Stimulated activated naive CD8-positive, alpha-beta T cell treated with anti-CD3 and anti-CD28 coated beads, Interleukin-15, amount 100 ng/mL, for 72 hours (primary cell): ENCODE measurements at regions not wholly inside any gene's neighbourhood (a gene's known extent, or its start where the extent isn't known, plus 50 kb on each side); places are given as distances from the start of the nearest gene placed in this dataset.

ENCODE experiments used
- ATAC-seq: fragments of 150-1000 bp; cut with Tn5 transposase; 2 replicates; pipeline ENCODE4 v1.10.0; 2021; ENCODE audit warnings: mild to moderate bottlenecking, moderate library complexity
- DNase-seq, 2 donors: peaks; one replicate each; pipeline ENCODE4 v3.0.0; 2021 to 2022
- H3K27ac Mint-ChIP-seq, 2 donors: one replicate each; pipeline ENCODE4 v1.8.0; 2022; ENCODE audit warnings: mild to moderate bottlenecking in 2 of 2, mixed read lengths in 2 of 2, moderate library complexity in 2 of 2
- H3K27me3 Mint-ChIP-seq: one replicate; pipeline ENCODE4 v1.8.0; 2022; ENCODE audit warnings: mixed read lengths
- H3K4me1 Mint-ChIP-seq: one replicate; pipeline ENCODE4 v1.8.0; 2022; ENCODE audit warnings: mild to moderate bottlenecking, mixed read lengths
- H3K4me3 Mint-ChIP-seq, 2 donors: one replicate each; pipeline ENCODE4 v1.8.0; 2022; ENCODE audit warnings: mild to moderate bottlenecking in 2 of 2, mixed read lengths in 2 of 2, moderate library complexity in 1 of 2
- H3K9me3 Mint-ChIP-seq, 2 donors: one replicate each; pipeline ENCODE4 v1.8.0; 2022; ENCODE audit warnings: mixed read lengths in 2 of 2

GRCh38 chr2:60297296-60298005 lies 256.0 kb downstream of the BCL11A start:
- no peaks in the 10 kb centered on the region for H3K9me3 Mint-ChIP-seq
- ATAC-seq (peak; percentile 37), DNase-seq (no peak)
- H3K4me1 Mint-ChIP-seq: no peaks in the 10 kb centered on the region
- peak overlapping the region in 1 of 2 donors; percentile 5 for H3K27ac Mint-ChIP-seq
- H3K27me3 Mint-ChIP-seq: no peaks in the 10 kb centered on the region
- H3K4me3 Mint-ChIP-seq: no peak overlapping the region

- ATAC-seq (peak; percentile 20), DNase-seq (no peak)
- H3K27me3 Mint-ChIP-seq: no peaks in the 10 kb centered on the region
- no peaks in the 10 kb centered on the region for H3K4me1 Mint-ChIP-seq
- no peaks in the 10 kb centered on the region for H3K9me3 Mint-ChIP-seq
- no peak overlapping the region for H3K4me3 Mint-ChIP-seq
- no peak overlapping the region for H3K27ac Mint-ChIP-seq
These were observed 257.1 kb downstream of the BCL11A start for GRCh38 chr2:60296219-60296955.

- no peak overlapping the region for H3K4me3 Mint-ChIP-seq
- H3K27ac Mint-ChIP-seq: no peak overlapping the region
- ATAC-seq: no peak
- no peak for DNase-seq
- no peaks in the 10 kb centered on the region for H3K9me3 Mint-ChIP-seq
- no peaks in the 10 kb centered on the region for H3K27me3 Mint-ChIP-seq
- H3K4me1 Mint-ChIP-seq: no peaks in the 10 kb centered on the region
These were observed 257.9 kb downstream of the BCL11A start for GRCh38 chr2:60295636-60295962.

DNA sequence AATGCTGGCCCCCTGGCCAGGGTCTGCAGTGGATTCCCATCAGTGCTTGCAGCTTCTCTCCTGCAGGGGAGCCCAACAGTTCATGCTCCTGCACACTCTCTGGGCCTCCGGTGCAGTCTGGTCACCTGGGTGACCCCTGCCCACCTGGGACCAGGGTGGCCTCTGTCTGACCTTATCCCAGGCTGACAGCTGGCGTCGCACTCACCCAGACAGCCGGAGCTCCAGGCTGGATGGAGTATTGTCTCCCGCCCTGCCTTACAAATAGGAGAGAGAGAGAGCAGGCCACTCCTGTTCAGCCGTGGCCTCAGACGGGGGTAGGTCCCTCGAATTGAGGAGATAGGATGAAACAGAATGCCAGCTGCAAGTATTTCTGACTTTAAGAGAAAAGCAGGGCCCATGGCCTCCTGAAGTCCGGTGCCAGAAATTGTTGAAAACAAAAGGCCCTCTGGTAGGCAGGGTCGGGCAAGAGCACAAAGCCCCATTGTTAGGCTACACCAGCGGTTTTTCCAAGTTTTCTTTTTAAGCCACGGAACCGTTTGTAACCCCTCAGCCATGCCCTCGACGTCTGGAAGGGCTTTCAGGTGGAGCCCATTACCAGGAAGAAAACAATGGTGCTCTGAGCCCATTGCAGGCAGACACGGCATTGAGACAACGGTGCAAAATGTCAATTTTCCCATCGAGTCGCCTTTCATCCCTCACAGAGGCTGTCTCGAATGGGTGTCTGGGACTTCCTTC lies 258.4 kb downstream of the BCL11A start:
- DNase-seq: no peak
- ATAC-seq: peak; percentile 46

DNA sequence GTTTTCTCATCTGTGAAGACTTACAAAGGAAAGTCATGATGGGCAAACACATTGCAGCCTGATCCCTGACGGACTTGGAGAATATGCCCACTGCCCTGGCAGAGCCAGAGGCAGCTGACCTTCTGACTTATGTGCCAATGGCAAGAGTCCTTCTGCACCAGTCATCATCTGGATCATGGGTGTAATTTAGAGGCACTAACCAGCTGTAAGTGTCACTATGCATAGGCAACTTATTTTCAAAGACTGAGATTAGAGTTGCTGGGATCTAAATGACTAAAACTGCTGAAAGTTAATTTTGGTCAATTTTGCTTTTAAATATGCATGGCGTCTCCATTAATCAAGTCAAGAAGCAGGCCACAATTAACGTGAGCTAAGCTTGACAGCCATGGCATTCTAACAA lies 261.2 kb downstream of the BCL11A start:
- DNase-seq (no peak), ATAC-seq (no peak)
- H3K9me3 Mint-ChIP-seq: no peaks in the 10 kb centered on the region
- H3K27ac Mint-ChIP-seq: peak overlapping the region in 1 of 2 donors; percentile 38
- H3K27me3 Mint-ChIP-seq: no peaks in the 10 kb centered on the region
- no peaks in the 10 kb centered on the region for H3K4me1 Mint-ChIP-seq
- H3K4me3 Mint-ChIP-seq: no peak overlapping the region

More for the DNA sequence above, 258.4 kb downstream of the BCL11A start:
- H3K4me3 Mint-ChIP-seq: no peak overlapping the region
- no peaks in the 10 kb centered on the region for H3K27me3 Mint-ChIP-seq
- H3K27ac Mint-ChIP-seq: no peak overlapping the region
- H3K9me3 Mint-ChIP-seq: no peaks in the 10 kb centered on the region
- no peaks in the 10 kb centered on the region for H3K4me1 Mint-ChIP-seq

- Mint-ChIP-seq H3K9me3 (no peaks in the 10 kb centered on the region), H3K4me3 (no peak overlapping the region), H3K27me3 (no peaks in the 10 kb centered on the region), H3K27ac (no peak overlapping the region), H3K4me1 (no peaks in the 10 kb centered on the region)
- DNase-seq (no peak), ATAC-seq (no peak)
These were observed 262.9 kb downstream of the BCL11A start for GRCh38 chr2:60290509-60290908.

DNA sequence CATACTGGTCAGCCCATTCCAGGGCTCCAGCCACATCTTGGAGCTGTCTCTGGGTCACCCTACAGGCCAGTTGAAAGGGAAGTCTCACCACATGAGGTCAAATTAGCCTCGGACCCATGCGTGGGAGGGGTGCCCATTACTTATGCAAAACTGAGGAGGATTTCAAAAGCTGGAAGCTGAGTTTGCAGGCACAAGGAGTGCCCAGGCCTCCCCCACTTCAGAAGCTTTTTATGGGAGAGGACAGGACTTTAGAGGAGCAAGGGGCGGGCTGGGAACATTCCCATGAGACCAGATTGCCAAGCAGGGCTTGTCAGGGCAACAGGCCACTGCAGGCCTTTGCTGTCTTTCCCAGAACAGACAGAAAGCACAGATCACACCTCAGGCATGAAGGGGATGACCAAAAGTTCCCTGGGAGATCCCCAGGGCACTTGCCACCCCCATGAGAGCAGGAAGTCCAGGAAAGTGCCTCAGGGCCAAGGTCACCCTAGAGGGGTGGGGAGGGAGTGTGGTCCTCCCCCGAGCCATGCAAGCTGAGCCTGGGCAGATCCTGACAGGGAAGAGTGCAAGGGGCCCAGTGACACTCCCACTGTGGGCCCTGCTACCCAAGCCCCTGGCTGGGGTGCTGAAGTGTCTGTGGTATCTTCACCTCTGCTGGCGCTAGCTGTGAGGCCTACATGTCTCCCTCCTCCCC lies 267.7 kb downstream of the BCL11A start:
- H3K9me3 Mint-ChIP-seq: no peaks in the 10 kb centered on the region
- H3K27ac Mint-ChIP-seq: peak overlapping the region; percentile 76 to 80
- H3K4me1 Mint-ChIP-seq: no peaks in the 10 kb centered on the region
- DNase-seq (no peak), ATAC-seq (peak; percentile 41)
- no peak overlapping the region for H3K4me3 Mint-ChIP-seq
- no peaks in the 10 kb centered on the region for H3K27me3 Mint-ChIP-seq

GRCh38 chr2:60283626-60284025 lies 269.8 kb downstream of the BCL11A start:
- no peak overlapping the region for H3K4me3 Mint-ChIP-seq
- ATAC-seq: no peak
- no peak for DNase-seq
- H3K9me3 Mint-ChIP-seq: no peaks in the 10 kb centered on the region
- no peak overlapping the region for H3K27ac Mint-ChIP-seq
- no peaks in the 10 kb centered on the region for H3K4me1 Mint-ChIP-seq
- no peaks in the 10 kb centered on the region for H3K27me3 Mint-ChIP-seq

DNA sequence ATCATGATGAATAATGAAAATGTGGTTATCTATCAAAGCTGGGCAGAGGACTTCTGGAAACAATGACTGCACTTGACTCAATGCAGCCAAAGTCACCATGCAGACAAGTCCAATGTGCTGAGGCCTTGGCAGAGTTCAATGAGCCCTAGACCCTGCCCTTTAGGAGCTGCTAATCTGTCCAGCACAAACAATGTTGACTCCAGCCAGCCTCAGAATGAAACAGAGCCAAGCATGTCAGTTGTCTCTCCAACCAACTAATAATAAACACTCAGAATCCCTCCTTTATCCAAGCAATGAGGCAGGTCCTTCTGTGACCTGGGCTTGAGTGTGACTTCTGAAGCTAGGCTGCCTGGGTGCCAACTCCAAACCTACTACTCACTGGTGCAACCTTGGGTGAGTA lies 270.6 kb downstream of the BCL11A start:
- H3K9me3 Mint-ChIP-seq: no peaks in the 10 kb centered on the region
- DNase-seq (no peak), ATAC-seq (no peak)
- H3K4me1 Mint-ChIP-seq: no peaks in the 10 kb centered on the region
- no peak overlapping the region for H3K27ac Mint-ChIP-seq
- no peak overlapping the region for H3K4me3 Mint-ChIP-seq
- no peaks in the 10 kb centered on the region for H3K27me3 Mint-ChIP-seq

DNA sequence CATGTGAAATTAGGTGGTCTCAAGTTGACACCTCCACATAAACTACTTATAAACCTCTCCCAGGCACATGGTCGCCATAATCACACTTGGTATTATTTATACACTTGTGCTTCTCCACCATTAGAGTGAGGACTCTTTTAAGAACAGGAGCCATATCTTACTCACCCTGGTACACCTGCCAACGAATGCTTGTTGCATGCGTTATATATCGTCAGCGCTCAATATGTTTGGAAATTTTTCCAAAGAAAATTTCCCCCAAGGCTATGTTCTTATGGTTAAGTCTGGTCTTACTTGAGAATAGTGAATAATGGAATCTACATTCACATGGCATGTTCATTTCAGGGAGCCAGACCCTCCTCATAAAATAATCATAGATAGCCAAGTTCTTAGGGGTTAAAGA lies 271.7 kb downstream of the BCL11A start:
- Mint-ChIP-seq H3K27ac (no peak overlapping the region), H3K27me3 (peaks cover 1% of the 10 kb centered on the region), H3K9me3 (no peaks in the 10 kb centered on the region), H3K4me3 (no peak overlapping the region), H3K4me1 (no peaks in the 10 kb centered on the region)
- ATAC-seq (no peak), DNase-seq (no peak)

- H3K27me3 Mint-ChIP-seq: peaks cover 8% of the 10 kb centered on the region
- ATAC-seq (no peak), DNase-seq (no peak)
- H3K4me1 Mint-ChIP-seq: no peaks in the 10 kb centered on the region
- no peak overlapping the region for H3K27ac Mint-ChIP-seq
- H3K9me3 Mint-ChIP-seq: no peaks in the 10 kb centered on the region
- no peak overlapping the region for H3K4me3 Mint-ChIP-seq
These were observed 273.2 kb downstream of the BCL11A start for GRCh38 chr2:60280238-60280637.

DNA sequence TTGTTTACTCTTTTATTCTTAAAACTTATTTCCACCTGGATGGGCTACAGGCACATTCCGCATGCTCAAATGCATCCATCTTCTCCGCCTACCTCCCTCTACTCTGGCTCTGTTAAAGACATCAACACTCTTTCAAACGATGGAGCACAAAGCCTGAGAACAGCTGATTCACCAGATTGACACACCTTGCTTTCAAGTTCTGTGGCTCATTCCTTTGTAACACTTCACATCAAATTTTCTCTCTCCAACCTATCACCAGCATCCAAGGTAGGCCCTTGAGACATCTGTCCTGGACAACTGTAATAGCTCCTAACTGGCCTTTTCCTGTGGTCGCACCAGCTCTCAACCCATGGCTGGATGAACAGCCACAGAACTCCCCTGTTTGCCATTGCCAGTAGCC lies 274.5 kb downstream of the BCL11A start:
- Mint-ChIP-seq H3K27ac (peak overlapping the region in 1 of 2 donors; percentile 1), H3K4me3 (no peak overlapping the region), H3K9me3 (no peaks in the 10 kb centered on the region), H3K27me3 (peaks cover 8% of the 10 kb centered on the region), H3K4me1 (no peaks in the 10 kb centered on the region)
- ATAC-seq: no peak
- no peak for DNase-seq

- DNase-seq (no peak), ATAC-seq (no peak)
- Mint-ChIP-seq H3K9me3 (no peaks in the 10 kb centered on the region), H3K27ac (no peak overlapping the region), H3K27me3 (peaks cover 8% of the 10 kb centered on the region), H3K4me1 (no peaks in the 10 kb centered on the region), H3K4me3 (no peak overlapping the region)
These were observed 277.5 kb downstream of the BCL11A start for GRCh38 chr2:60275958-60276357.

DNA sequence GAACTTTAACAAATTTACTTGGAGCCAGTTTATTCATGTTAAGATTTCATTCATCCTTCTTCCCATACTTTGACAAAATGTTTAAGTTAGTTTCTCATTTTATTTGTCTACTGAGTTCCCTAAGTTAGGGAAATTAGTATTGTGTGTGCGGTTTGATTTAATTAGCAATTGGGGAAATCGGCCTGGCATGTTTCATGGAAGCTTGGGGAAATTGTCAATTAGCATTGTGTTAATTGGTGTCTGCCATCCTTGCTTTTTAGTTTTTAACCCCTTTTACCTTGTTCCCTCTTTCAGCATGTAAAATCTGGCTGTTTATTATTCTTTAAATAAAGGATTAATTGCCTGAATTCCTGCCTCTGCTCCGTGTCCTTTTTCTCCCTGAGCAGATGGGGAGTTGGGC lies 279.6 kb downstream of the BCL11A start:
- Mint-ChIP-seq H3K27ac (no peak overlapping the region), H3K4me3 (no peak overlapping the region), H3K9me3 (no peaks in the 10 kb centered on the region), H3K4me1 (no peaks in the 10 kb centered on the region), H3K27me3 (peaks cover 8% of the 10 kb centered on the region)
- DNase-seq (no peak), ATAC-seq (no peak)

- ATAC-seq (no peak), DNase-seq (no peak)
- H3K4me1 Mint-ChIP-seq: no peaks in the 10 kb centered on the region
- H3K9me3 Mint-ChIP-seq: no peaks in the 10 kb centered on the region
- no peak overlapping the region for H3K4me3 Mint-ChIP-seq
- no peak overlapping the region for H3K27ac Mint-ChIP-seq
- H3K27me3 Mint-ChIP-seq: peaks cover 7% of the 10 kb centered on the region
These were observed 281.7 kb downstream of the BCL11A start for GRCh38 chr2:60271713-60272112.

- no peak overlapping the region for H3K4me3 Mint-ChIP-seq
- H3K4me1 Mint-ChIP-seq: no peaks in the 10 kb centered on the region
- no peak overlapping the region for H3K27ac Mint-ChIP-seq
- H3K27me3 Mint-ChIP-seq: peaks cover 1% of the 10 kb centered on the region
- H3K9me3 Mint-ChIP-seq: no peaks in the 10 kb centered on the region
- DNase-seq (no peak), ATAC-seq (no peak)
These were observed 282.3 kb downstream of the BCL11A start for GRCh38 chr2:60271131-60271530.
